GM21381 (cell line): ENCODE measurements at regions not wholly inside any gene's neighbourhood (a gene's known extent, or its start where the extent isn't known, plus 50 kb on each side); places are given as distances from the start of the nearest gene placed in this dataset.
A peak's percentile ranks its signal among the peaks of the same experiment; 100 is the strongest.
"Not testable (repeated sequence)": the region's sequence is repeated elsewhere in the genome, so short reads cannot be mapped to it uniquely, and the experiment has no call there.

Experiments used
- ATAC-seq: cut with Tn5 transposase; IDR thresholded peaks from one replicate; pipeline ENCODE4 v1.9.1; 2021; ENCODE audit warnings: mild to moderate bottlenecking, moderate library complexity; ENCODE audit not compliant: unreplicated experiment

- ATAC-seq = no peak
Observed at GRCh38 chr14:106396999-106397398, 870.6 kb downstream of the TMEM121 start.

- not testable (repeated sequence) for ATAC-seq
Observed at GRCh38 chr14:106398931-106399331, 872.5 kb downstream of the TMEM121 start.

- ATAC-seq = not testable (repeated sequence)
Observed at GRCh38 chr14:106401316-106401715, 874.9 kb downstream of the TMEM121 start.

- ATAC-seq = not testable (repeated sequence)
Observed at GRCh38 chr14:106410229-106410628, 883.8 kb downstream of the TMEM121 start.

- no peak for ATAC-seq
Observed at GRCh38 chr14:106414464-106414863, 888.1 kb downstream of the TMEM121 start.

- ATAC-seq = peak; percentile 96
Observed at GRCh38 chr14:106417224-106418049, 891.1 kb downstream of the TMEM121 start.

- no peak for ATAC-seq
Observed at GRCh38 chr14:106419376-106419965, 893.1 kb downstream of the TMEM121 start.

- ATAC-seq = not testable (repeated sequence)
Observed at GRCh38 chr14:106421431-106422033, 895.1 kb downstream of the TMEM121 start.

GRCh38 chr14:106422066-106422465, 895.7 kb downstream of the TMEM121 start:
- no peak for ATAC-seq

GRCh38 chr14:106425150-106425549, 898.8 kb downstream of the TMEM121 start:
- not testable (repeated sequence) for ATAC-seq

- no peak for ATAC-seq
Observed at GRCh38 chr14:106436310-106436905, 910.0 kb downstream of the TMEM121 start.

GRCh38 chr14:106442857-106443256, 916.5 kb downstream of the TMEM121 start:
- ATAC-seq = no peak

GRCh38 chr14:106455026-106455425, 928.6 kb downstream of the TMEM121 start:
- ATAC-seq = no peak

- no peak for ATAC-seq
Observed at GRCh38 chr14:106459971-106460730, 933.8 kb downstream of the TMEM121 start.

GRCh38 chr14:106460916-106461315, 934.5 kb downstream of the TMEM121 start:
- no peak for ATAC-seq

GRCh38 chr14:106466483-106466882, 940.1 kb downstream of the TMEM121 start:
- not testable (repeated sequence) for ATAC-seq

GRCh38 chr14:106468869-106469268, 942.5 kb downstream of the TMEM121 start:
- not testable (repeated sequence) for ATAC-seq

- not testable (repeated sequence) for ATAC-seq
Observed at GRCh38 chr14:106470028-106470427, 943.6 kb downstream of the TMEM121 start.

GRCh38 chr14:106474261-106475028, 948.1 kb downstream of the TMEM121 start:
- not testable (repeated sequence) for ATAC-seq

GRCh38 chr14:106475214-106475613, 948.8 kb downstream of the TMEM121 start:
- not testable (repeated sequence) for ATAC-seq
